GM19438 (cell line): ENCODE measurements at regions not wholly inside any gene's neighbourhood (a gene's known extent, or its start where the extent isn't known, plus 50 kb on each side); places are given as distances from the start of the nearest gene placed in this dataset.
"Not testable (repeated sequence)": the region's sequence is repeated elsewhere in the genome, so short reads cannot be mapped to it uniquely, and the experiment has no call there.

Experiments used
- ATAC-seq: cut with Tn5 transposase; IDR thresholded peaks from one replicate; pipeline ENCODE4 v1.9.1; 2021; ENCODE audit warnings: low read depth; ENCODE audit not compliant: unreplicated experiment

DNA sequence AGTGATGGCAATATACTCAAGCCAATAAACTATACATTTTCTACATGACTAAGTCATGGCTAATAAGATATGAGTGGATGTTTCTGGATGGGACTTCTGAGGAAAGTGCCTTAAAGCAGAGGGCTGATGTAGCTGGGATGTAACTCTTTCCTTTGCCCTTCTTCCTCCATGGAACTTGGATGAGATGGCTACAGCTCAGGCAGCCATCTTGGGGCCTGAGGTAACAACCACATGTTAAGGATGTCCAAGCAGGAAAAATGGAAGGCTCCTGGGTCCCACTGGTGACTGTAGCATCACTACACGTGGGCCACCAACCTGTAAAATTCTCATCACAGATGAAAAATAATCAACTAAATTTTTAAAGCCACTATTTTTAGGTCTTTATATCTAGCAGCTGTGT is 54.4 kb upstream of the GRIP1 start:
- no peak for ATAC-seq

DNA sequence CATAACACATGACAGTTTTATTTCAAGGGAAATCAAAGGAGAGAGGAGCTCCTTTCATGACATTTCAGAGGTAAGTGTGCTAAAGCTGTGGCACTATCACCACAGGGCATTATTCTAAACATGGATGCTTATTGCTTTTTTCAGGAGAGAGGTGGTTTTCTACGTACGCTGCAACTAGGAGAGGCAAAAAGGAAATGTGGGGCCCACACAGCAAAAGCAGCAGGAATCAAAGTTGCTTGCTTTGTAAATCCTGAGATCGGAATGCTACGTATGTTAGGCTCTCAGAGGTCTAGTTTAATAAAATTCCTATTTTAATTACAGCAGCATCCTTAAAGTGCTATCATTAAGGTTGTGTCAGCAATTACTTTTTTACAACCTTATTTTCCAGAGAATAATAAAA is 55.0 kb upstream of the GRIP1 start:
- no peak for ATAC-seq

DNA sequence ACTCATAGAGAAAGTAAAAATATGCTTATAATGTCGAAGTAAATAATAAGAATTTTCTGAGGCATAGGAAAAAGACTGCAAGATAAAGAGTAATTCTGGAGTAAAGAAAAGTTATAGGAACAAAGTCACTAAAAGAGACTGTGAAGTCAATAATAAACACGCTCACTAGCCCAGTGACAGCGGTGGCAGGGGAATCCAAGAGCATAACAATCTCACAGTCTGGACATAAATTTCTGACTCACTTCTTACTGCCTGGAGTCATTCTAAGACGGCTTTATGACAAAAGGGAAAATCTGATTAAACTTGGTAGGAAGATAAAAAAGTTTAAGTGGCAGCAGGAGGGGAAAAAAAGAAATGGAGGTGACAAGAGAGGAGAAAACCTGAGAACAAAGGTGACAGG is 56.4 kb upstream of the GRIP1 start:
- ATAC-seq, result no peak

GRCh38 chr12:66736931-66737330 is 58.1 kb upstream of the GRIP1 start:
- no peak for ATAC-seq

GRCh38 chr12:66739266-66739665 is 60.4 kb upstream of the GRIP1 start:
- no peak for ATAC-seq

GRCh38 chr12:66739940-66740651 is 61.2 kb upstream of the GRIP1 start:
- no peak for ATAC-seq

- no peak for ATAC-seq
These were observed 61.9 kb upstream of the GRIP1 start for GRCh38 chr12:66740732-66741131.

DNA sequence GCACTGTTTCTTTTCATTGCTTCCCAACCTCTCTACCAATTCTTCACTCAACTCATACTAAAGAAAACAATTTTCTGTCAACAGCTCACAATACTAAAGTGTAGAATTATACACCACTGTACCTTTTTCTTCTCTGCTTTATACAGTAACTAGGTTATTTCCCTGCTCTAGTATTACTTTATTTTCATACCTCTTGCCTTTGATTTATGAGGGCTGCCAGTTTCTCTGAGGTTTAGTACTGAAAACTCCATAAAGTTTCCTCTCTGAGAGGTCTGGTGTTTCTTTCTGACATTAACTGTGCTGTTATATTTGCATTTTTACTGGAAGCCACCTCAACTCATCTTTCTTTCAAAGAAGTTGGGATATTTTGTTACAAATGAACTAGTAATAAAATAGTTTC is 63.0 kb upstream of the GRIP1 start:
- ATAC-seq, result no peak

GRCh38 chr12:66742508-66743367 is 63.9 kb upstream of the GRIP1 start:
- ATAC-seq, result no peak

DNA sequence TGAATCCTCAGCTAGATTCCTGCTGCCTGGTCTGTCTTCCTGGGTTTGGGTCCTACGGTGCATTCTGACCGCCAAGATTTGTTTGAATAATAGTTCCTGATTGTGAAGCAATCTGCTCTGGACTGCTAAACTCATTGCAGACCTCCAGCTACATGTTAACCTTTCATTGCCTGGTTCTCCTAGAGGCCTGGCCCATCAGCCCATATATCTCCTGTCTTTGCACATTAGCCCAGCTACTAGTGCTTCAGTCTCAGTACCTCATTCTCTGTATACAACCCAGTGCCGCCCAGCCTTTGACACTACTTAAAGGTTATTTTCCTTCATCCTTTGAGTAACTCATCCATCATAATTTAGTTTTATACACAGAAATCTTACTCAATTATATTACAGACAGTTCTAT is 65.6 kb upstream of the GRIP1 start:
- ATAC-seq, result no peak

DNA sequence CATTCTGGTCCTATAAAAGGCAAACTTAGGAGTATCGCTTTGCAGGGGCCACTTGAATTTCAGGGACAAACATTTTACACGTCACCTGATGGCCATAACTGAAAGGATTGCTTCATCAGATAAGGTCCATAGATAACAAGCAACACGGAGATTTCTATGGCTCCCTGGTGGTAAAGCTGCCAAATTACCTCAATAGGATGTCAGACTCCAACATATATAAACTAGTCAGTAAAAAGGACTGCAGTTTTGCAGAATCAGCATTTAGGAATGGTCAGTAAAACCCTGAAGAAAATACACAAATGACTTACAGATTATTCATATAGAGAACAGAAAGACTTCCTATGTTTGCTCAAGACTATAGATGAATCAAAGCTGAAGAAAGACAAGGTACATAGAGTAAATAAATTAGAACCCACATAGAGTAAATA is 66.1 kb upstream of the GRIP1 start:
- no peak for ATAC-seq

DNA sequence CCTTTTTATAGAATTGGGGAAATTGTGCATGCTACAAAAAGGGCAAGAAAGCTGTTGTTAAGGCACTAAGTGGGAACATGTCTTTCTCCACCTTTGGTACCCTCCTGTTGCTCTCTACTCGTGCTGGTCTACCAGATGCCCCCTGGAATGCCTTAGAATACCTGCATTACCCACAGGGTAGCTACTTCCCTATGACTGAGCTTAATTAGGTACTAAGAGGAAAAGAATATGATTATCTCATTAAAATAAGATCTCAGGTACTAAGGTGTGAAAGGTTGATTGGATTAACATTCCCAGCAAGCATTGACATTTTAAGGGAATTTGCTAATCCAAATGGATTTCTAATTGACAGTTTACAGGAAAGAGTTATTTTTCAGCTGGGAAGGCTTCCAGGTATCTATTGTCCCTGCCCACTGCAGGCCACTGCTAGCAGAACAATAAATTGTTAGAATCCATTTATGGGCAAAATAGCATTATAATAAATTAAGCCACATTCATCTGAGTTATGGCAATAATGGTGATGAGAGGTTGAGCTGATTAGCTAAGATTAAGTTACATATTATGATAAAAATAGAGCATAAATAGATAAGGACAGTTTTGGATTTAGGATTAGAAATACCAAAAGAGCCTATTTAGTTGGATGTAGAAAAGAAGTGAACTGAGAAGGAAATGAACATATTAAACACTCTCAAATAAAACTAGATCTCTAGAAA is 67.8 kb upstream of the GRIP1 start:
- no peak for ATAC-seq

DNA sequence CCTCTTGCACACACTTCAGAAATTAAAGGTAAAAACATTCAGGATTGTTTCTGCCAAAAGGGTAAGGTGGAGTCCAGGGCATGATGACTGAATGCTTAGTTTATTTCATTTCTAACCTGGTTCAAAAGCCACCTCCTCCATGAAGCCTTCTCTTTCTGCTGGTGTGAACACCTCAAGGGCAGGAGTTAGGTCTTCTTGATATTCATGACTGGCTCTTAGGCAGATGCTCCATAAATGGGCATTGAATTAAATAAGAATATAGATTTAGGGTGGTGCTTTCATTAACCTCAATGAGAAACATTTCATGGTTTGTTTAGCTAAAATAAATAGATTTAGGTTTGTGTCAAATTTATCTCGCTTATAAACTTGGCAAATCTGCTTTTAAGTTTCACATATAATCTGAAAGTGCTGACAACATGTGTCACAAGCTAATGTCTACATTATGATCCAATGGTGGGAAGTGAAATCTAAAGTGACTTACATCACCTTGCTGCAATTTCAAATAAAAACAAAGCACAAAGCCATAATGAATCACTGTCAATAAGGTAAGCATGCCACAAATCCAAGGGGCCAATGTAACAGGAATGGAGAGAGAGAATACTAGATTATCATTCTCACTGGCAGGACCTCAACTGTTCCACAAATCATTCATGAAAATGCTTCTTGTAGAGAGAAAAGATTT is 72.7 kb upstream of the GRIP1 start:
- ATAC-seq, result no peak

- ATAC-seq, result no peak
These were observed 74.9 kb upstream of the GRIP1 start for GRCh38 chr12:66753810-66754209.

DNA sequence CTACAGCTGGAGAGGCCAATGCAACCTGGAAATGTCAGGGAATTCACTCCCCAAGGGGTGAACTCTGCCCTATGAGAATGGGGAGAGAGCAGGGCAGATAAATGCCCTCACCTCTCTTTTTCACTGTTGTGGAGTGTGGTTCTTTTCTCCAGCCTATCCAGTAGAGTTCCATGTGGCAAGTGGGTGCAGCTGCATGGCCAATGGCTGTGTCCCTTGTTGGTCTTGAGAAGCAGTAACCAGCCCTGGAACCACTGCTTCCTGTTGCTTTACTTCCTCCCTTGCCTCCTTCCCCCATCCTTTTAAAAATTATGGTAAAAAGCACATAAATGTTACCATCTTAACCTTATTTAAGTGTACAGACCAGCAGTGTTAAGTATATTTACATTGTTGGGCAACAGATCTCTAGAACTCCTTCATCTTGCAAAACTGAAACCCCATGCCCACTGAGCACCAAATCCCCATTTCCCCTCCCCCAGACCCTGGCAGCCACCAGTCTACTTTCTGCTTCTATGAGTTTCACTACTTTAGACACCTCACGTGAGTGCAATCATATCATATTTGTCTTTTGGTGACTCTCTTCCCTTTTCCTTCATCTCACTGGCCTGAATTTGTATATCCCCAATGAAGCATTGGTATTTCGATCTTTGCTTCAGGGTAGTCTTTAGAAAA is 77.0 kb upstream of the GRIP1 start:
- ATAC-seq, result no peak

GRCh38 chr12:66756631-66757030 is 77.8 kb upstream of the GRIP1 start:
- ATAC-seq, result no peak

DNA sequence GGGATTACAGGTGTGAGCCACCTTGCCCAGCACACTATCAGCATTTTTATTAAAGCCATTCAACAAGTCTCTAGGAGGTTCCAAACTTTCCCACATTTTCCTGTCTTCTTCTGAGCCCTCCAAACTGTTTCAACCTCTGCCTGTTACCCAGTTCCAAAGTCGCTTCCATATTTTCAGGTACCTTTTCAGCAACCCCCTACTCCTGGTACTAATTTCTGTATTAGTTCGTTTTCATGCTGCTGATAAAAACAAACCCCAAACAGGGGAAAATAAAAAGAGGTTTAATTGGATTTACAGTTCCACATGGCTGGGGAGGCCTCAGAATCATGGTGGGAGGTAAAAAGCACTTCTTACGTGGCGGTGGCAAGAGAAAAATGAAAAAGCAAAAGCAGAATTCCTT is 81.2 kb upstream of the GRIP1 start:
- not testable (repeated sequence) for ATAC-seq

GRCh38 chr12:66763467-66763866 is 84.6 kb upstream of the GRIP1 start:
- ATAC-seq, result no peak

DNA sequence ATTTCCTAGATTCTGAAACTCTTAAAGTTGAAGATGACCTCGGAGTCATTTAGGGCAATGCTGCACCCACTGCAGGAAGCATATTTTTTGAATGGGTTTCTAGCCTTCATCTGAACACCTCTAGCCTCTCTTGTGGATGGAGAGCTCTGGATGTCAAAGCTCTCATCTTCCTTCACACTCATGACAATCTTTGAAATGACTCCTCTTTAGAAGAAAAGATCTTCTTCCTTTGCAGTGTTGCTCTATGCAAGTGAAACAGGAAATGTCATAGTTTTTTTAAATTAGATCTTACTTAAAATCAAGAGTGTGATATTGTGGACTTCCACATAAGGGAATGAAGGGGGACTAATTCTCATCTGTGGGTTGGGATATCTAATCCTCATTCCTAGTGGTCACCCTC is 86.3 kb upstream of the GRIP1 start:
- no peak for ATAC-seq

- no peak for ATAC-seq
These were observed 88.7 kb upstream of the GRIP1 start for GRCh38 chr12:66767536-66767935.
